Spleen (tissue), 11 donors: ENCODE measurements at regions not wholly inside any gene's neighbourhood (a gene's known extent, or its start where the extent isn't known, plus 50 kb on each side); places are given as distances from the start of the nearest gene placed in this dataset.
"Not testable (repeated sequence)": the region's sequence is repeated elsewhere in the genome, so short reads cannot be mapped to it uniquely, and the experiment has no call there.

Experiments used
- DNase-seq: peaks from one replicate; pipeline ENCODE4 v3.0.0-alpha.2; 2020
- H3K27ac ChIP-seq, 8 donors: fragments of 200-600 bp; sonication (generic) in 7 of 8; 1 replicate in 4 of 8; 2 replicates in 4 of 8; pipeline versions ENCODE4 v1.5.0 to v1.8.0; 2016 to 2021; ENCODE audit warnings: inconsistent platforms in 4 of 8, mild to moderate bottlenecking in 4 of 8, moderate library complexity in 1 of 8
- H3K27me3 ChIP-seq, 7 donors: fragments of 200-600 bp; sonication (generic) in 6 of 7; replicated peaks in 1 of 7; 1 replicate in 4 of 7; 2 replicates in 3 of 7; pipeline versions ENCODE4 v1.5.0 to v1.8.0; 2016 to 2021; ENCODE audit warnings: inconsistent platforms in 3 of 7, mild to moderate bottlenecking in 1 of 7
- H3K36me3 ChIP-seq, 6 donors: fragments of 200-600 bp; sonication (generic) in 5 of 6; 1 replicate in 4 of 6; 2 replicates in 2 of 6; pipeline versions ENCODE4 v1.5.0 to v1.8.0; 2016 to 2021; ENCODE audit warnings: inconsistent platforms in 2 of 6
- H3K4me1 ChIP-seq, 6 donors: fragments of 200-600 bp; sonication (generic) in 5 of 6; 1 replicate in 3 of 6; 2 replicates in 3 of 6; pipeline versions ENCODE4 v1.5.0 to v1.8.0; 2016 to 2021; ENCODE audit warnings: inconsistent platforms in 3 of 6
- H3K4me3 ChIP-seq, 8 donors: fragments of 200-600 bp; sonication (generic) in 7 of 8; 1 replicate in 4 of 8; 2 replicates in 4 of 8; pipeline versions ENCODE4 v1.5.0 to v1.8.0; 2016 to 2021; ENCODE audit warnings: inconsistent platforms in 4 of 8, mild to moderate bottlenecking in 4 of 8, moderate library complexity in 2 of 8
- H3K9me3 ChIP-seq, 8 donors: fragments of 200-600 bp; sonication (generic) in 7 of 8; 1 replicate in 4 of 8; 2 replicates in 4 of 8; pipeline versions ENCODE4 v1.5.0 to v1.8.0; 2016 to 2021; ENCODE audit warnings: inconsistent platforms in 4 of 8
- CTCF ChIP-seq, 11 experiments: fragments of 200-600 bp in 7 of 11; fragments of 450-650 bp in 4 of 11; sonication (generic) in 4 of 11; IDR thresholded peaks in 8 of 11; conservative IDR thresholded peaks in 3 of 11; 1 replicate in 7 of 11; 2 replicates in 4 of 11; pipeline versions ENCODE4 v1.4.0 to v1.8.0; 2016 to 2021; ENCODE audit warnings: antibody characterized with exemption in 11 of 11, inconsistent platforms in 4 of 11, mild to moderate bottlenecking in 1 of 11
- POLR2A ChIP-seq, 3 donors: fragments of 450-650 bp; IDR thresholded peaks; one replicate each; pipeline ENCODE4 v1.5.1; 2017; ENCODE audit warnings: antibody characterized with exemption in 3 of 3, mild to moderate bottlenecking in 1 of 3
- POLR2AphosphoS5 ChIP-seq, 3 donors: sonication (generic); formaldehyde crosslinking; IDR thresholded peaks; one replicate each; pipeline ENCODE4 v1.5.1; 2017; ENCODE audit warnings: antibody characterized with exemption in 3 of 3
- WGBS, 5 donors: extraction: QIAGEN DNeasy Blood & Tissue Kit in 3 of 5; methylation state at CpG; one replicate each; pipeline versions ENCODE4 v1.1.5 to v1.1.7; 2013 to 2018; 5-methylcytosine and 5-hydroxymethylcytosine counted together
- intact Hi-C: fragments of 100-400 bp; cut with DNase I; formaldehyde crosslinking; loops from one replicate; pipeline ENCODE4 v1.15.0; 2023; ENCODE audit warnings: low total_unique reads
- donor health status: healthy with polysubstance abuse.
- donor health status: DM: no; HTN: no; CAD: no; lungs with moderate emphysema.
- donor health status: DM: no; HTN: no; CAD: no.
- donor health status: Bipolar disorder and iron deficiency.
- donor health status: healthy.
- donor health status: DM: no; HTN: no; CAD: no.
- donor health status: DM: yes; HTN: yes; CAD: no.

DNA sequence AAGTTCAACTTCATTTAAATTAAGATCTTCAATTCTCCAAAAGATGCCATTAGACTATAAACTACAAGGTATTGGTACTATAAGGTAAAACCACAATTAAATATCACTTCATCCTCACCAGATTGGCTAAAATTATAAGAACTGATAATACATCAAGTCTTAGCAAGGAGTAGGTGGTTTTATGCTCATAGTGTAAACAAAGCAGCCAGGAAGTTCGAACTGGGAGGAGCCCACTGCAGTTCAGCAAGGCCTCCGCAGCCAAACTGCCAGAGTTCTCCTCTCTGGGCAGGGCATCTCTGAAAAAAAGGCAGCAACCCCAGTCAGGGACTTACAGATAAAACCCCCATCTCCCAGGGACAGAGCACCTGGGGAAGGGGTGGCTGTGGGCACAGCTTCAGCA is 91.6 kb upstream of the SETMAR start:
- no peak overlapping the region for H3K27ac ChIP-seq
- peaks cover 0 to 40% (median 27%) of the 10 kb centered on the region in 8 donors for H3K9me3 ChIP-seq
- no peak for DNase-seq
- H3K27me3 ChIP-seq, result no peaks in the 10 kb centered on the region
- no peaks in the 10 kb centered on the region for H3K4me1 ChIP-seq
- H3K4me3 ChIP-seq, result no peak overlapping the region
- TF ChIP-seq CTCF (IDR thresholded peaks at IDR 0.05 in 8 of 11, conservative IDR thresholded peaks at IDR 0.05 in 3 of 11) (no peak), POLR2AphosphoS5 (IDR thresholded peaks at IDR 0.05) (no peak), POLR2A (IDR thresholded peaks at IDR 0.05) (no peak)
- no peaks in the 10 kb centered on the region for H3K36me3 ChIP-seq
- intact Hi-C loops, result no loop called here
- WGBS, 5 donors, result 49 to 86% (median 66%) methylated on average over 2 of the region's 2 CpGs

- H3K27ac ChIP-seq, H3K4me3 ChIP-seq, H3K27me3 ChIP-seq, DNase-seq, intact Hi-C loops, H3K4me1 ChIP-seq, H3K36me3 ChIP-seq: not testable (repeated sequence)
- peaks cover 0 to 47% (median 30%) of the 10 kb centered on the region in 8 donors for H3K9me3 ChIP-seq
Measured at GRCh38 chr3:4213420-4213819, 89.7 kb upstream of the SETMAR start.

GRCh38 chr3:4216974-4217373 is 86.2 kb upstream of the SETMAR start:
- H3K27me3 ChIP-seq, DNase-seq, H3K4me3 ChIP-seq, intact Hi-C loops, H3K27ac ChIP-seq, H3K4me1 ChIP-seq, H3K36me3 ChIP-seq: not testable (repeated sequence)
- peaks cover 0 to 43% (median 30%) of the 10 kb centered on the region in 8 donors for H3K9me3 ChIP-seq
- 87 to 96% (median 89%) methylated on average over 2 of the region's 2 CpGs for WGBS, 5 donors

DNA sequence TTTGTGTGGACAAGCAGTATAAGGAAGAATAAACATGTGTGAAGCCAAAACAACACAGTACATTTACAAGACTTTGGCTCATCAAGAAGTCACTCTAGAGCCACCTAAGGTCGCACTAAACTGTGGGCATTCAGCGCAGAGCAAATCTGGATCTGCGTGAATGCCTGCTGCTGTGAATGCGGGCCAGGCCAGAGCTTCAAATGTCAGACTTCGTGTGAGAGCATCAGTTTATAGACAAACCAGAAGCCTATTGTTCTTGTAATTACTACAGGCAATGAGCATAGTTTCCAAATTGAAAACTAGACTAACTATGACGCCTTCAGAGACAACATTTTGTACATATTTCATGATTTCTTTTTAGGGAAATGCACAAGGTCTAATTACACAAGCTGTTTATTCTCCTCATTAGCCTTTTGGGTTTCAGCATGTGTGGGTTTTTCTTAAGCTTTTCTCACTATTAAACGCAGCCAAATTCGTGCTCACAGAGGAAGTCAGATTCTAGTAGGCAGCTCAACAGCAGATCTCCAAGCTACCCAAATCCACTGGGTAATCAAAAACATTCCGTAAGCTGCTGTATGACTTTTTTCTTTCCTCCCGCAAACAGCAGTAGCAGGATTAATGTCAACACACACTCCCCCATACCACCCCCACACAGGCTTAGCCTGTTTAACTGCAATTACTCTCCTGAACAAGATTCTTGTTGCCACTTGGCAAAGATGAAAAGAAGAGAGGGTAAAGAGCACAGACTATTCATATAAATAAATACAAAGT is 84.5 kb upstream of the SETMAR start:
- Histone ChIP-seq H3K9me3 (peaks cover 0 to 33% (median 19%) of the 10 kb centered on the region in 8 donors), H3K36me3 (no peaks in the 10 kb centered on the region), H3K27me3 (no peaks in the 10 kb centered on the region), H3K27ac (no peak overlapping the region), H3K4me3 (no peak overlapping the region), H3K4me1 (peaks cover 0 to 5% (median 0%) of the 10 kb centered on the region in 6 donors)
- TF ChIP-seq POLR2A (IDR thresholded peaks at IDR 0.05), result no peak
- no peak for TF ChIP-seq POLR2AphosphoS5 (IDR thresholded peaks at IDR 0.05)
- no peak for TF ChIP-seq CTCF (IDR thresholded peaks at IDR 0.05 in 8 of 11, conservative IDR thresholded peaks at IDR 0.05 in 3 of 11)
- DNase-seq, result no peak
- WGBS, 5 donors, result 69 to 83% (median 79%) methylated on average over 10 of the region's 10 CpGs
- intact Hi-C loops, result no loop called here

GRCh38 chr3:4219227-4219568 is 84.0 kb upstream of the SETMAR start:
- DNase-seq, result no peak
- no peaks in the 10 kb centered on the region for H3K27me3 ChIP-seq
- H3K4me1 ChIP-seq, result peaks cover 0 to 5% (median 0%) of the 10 kb centered on the region in 6 donors
- H3K27ac ChIP-seq, result no peak overlapping the region
- no peak for TF ChIP-seq POLR2AphosphoS5 (IDR thresholded peaks at IDR 0.05)
- H3K4me3 ChIP-seq, result no peak overlapping the region
- 37 to 64% (median 41%) methylated on average over 2 of the region's 2 CpGs for WGBS, 5 donors
- H3K9me3 ChIP-seq, result peaks cover 0 to 27% (median 14%) of the 10 kb centered on the region in 8 donors
- intact Hi-C loops, result no loop called here
- H3K36me3 ChIP-seq, result no peaks in the 10 kb centered on the region
